ENCODE measurements at regions not wholly inside any gene's neighbourhood (a gene's known extent, or its start where the extent isn't known, plus 50 kb on each side); places are given as distances from the start of the nearest gene placed in this dataset.

DNA sequence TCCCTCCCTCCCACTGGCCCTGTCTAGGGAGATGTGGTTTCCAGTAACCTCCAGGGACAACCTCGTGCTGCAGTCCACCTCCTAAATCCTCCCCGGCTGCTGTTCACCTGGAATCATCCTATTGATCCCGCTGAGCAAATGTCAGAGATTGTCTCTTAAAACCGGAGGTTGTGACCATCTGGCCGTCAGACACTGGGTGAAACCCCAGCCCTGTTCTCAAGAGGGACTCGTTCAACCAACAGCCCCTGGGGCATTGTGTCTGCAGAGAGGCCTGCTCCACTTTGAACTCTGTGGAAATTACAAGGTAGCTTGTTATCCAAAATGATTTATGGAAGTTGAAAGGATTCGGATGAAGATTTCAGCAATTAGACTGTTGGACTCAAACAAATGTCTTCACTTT lies 498.0 kb downstream of the MATN1 start:
- no peak for TF ChIP-seq EZH2 (IDR thresholded peaks at IDR 0.05)
- TF ChIP-seq, protein P1, sequence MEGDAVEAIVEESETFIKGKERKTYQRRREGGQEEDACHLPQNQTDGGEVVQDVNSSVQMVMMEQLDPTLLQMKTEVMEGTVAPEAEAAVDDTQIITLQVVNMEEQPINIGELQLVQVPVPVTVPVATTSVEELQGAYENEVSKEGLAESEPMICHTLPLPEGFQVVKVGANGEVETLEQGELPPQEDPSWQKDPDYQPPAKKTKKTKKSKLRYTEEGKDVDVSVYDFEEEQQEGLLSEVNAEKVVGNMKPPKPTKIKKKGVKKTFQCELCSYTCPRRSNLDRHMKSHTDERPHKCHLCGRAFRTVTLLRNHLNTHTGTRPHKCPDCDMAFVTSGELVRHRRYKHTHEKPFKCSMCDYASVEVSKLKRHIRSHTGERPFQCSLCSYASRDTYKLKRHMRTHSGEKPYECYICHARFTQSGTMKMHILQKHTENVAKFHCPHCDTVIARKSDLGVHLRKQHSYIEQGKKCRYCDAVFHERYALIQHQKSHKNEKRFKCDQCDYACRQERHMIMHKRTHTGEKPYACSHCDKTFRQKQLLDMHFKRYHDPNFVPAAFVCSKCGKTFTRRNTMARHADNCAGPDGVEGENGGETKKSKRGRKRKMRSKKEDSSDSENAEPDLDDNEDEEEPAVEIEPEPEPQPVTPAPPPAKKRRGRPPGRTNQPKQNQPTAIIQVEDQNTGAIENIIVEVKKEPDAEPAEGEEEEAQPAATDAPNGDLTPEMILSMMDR (IDR thresholded peaks at IDR 0.05), result no peak

Data from neural progenitor cell (in vitro differentiated cells).